BJ (cell line): ENCODE measurements at regions not wholly inside any gene's neighbourhood (a gene's known extent, or its start where the extent isn't known, plus 50 kb on each side); places are given as distances from the start of the nearest gene placed in this dataset.

Source experiments
- CTCF ChIA-PET: fragments of 350-600 bp; formaldehyde crosslinking; extraction: SDS; loops from one replicate; lab custom pipeline; 2021; ENCODE audit warnings: antibody characterized with exemption, inconsistent platforms; lab: Yijun Ruan, JAX
- POLR2A ChIA-PET: fragments of 300-600 bp; sonication (Branson Sonifier 250); formaldehyde crosslinking; extraction: SDS; loops from one replicate; lab custom pipeline; 2021; ENCODE audit warnings: antibody characterized with exemption; lab: Charles Lee
- DNase-seq: peaks from one replicate; pipeline ENCODE4 v3.0.0-alpha.2; 2011; ENCODE audit warnings: low read depth
- H3K27me3 ChIP-seq: 2 replicates; pipeline ENCODE4 v1.6.0; 2011; ENCODE audit warnings: low read length; ENCODE audit not compliant: control insufficient read depth, insufficient read depth
- H3K36me3 ChIP-seq: 2 replicates; pipeline ENCODE4 v1.5.1; 2011; ENCODE audit warnings: low read length; ENCODE audit not compliant: control insufficient read depth, insufficient read depth
- H3K4me3 ChIP-seq: 2 replicates; pipeline ENCODE4 v1.5.1; 2011; ENCODE audit warnings: low read depth, mild to moderate bottlenecking, control low read depth, low read length
- TF ChIP-seq, protein P1 (sequence below): IDR thresholded peaks from 2 replicates; pipeline ENCODE4 v1.5.1; 2011; ENCODE audit warnings: low read depth, mild to moderate bottlenecking, control low read depth, inconsistent platforms, low read length, moderate library complexity; ENCODE audit not compliant: insufficient read depth

DNA sequence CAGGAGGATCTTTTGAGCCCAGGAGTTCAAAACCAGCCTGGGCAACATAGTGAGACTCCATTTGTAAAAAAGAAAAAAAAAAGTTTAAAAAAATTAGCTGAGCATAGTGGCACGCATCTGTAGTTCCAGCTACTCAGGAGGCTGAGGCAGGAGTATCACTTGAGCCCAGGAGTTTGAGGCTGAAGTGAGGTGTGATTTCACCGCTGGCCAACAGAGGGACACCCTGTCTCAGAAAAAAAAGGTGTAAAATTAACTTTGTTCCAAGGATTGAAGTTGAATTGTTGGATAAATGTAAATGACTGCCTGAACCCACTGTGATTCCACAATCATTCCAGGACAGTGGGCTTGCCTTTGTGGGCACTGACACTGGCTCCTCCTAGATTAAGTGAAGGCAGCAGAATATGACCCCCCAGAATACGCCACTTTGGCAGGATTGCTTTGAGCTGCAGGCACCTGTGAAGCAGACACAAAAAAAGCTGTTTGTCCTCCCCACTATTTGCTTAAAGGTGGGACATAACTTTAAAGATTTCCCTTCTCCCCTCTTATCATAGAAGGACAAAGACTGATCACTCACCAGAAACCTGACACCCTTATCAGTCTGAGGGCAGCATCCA is 57.2 kb upstream of the FOXI2 start:
- TF ChIP-seq, protein P1, sequence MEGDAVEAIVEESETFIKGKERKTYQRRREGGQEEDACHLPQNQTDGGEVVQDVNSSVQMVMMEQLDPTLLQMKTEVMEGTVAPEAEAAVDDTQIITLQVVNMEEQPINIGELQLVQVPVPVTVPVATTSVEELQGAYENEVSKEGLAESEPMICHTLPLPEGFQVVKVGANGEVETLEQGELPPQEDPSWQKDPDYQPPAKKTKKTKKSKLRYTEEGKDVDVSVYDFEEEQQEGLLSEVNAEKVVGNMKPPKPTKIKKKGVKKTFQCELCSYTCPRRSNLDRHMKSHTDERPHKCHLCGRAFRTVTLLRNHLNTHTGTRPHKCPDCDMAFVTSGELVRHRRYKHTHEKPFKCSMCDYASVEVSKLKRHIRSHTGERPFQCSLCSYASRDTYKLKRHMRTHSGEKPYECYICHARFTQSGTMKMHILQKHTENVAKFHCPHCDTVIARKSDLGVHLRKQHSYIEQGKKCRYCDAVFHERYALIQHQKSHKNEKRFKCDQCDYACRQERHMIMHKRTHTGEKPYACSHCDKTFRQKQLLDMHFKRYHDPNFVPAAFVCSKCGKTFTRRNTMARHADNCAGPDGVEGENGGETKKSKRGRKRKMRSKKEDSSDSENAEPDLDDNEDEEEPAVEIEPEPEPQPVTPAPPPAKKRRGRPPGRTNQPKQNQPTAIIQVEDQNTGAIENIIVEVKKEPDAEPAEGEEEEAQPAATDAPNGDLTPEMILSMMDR: no peak
- CTCF ChIA-PET: no interaction called here

More for the DNA sequence above, 57.2 kb upstream of the FOXI2 start:
- Histone ChIP-seq H3K27me3 (no peaks in the 10 kb centered on the region), H3K4me3 (no peak overlapping the region), H3K36me3 (no peaks in the 10 kb centered on the region)
- POLR2A ChIA-PET: no interaction called here
- no peak for DNase-seq
